GM12878 (cell line): ENCODE measurements at regions not wholly inside any gene's neighbourhood (a gene's known extent, or its start where the extent isn't known, plus 50 kb on each side); places are given as distances from the start of the nearest gene placed in this dataset.

ENCODE experiments used
- ATAC-seq: fragments of 200-7000 bp; cut with Tn5 transposase; 3 replicates; pipeline ENCODE4 v1.9.1; 2020; ENCODE audit warnings: mild to moderate bottlenecking, moderate library complexity
- BruUV-seq: library from RNA; stranded (reverse); fragments of 400-500 nt; replicated peaks from 2 replicates; lab custom pipeline; 2021; lab: Mats Ljungman, UMichigan
- CTCF ChIA-PET: fragments of 300-600 bp; sonication (Branson Sonifier 250); formaldehyde crosslinking; extraction: SDS; loops from one replicate; lab custom pipeline; 2021; ENCODE audit warnings: inconsistent platforms; lab: Yijun Ruan, JAX
- POLR2A ChIA-PET: fragments of 350-600 bp; formaldehyde crosslinking; extraction: SDS; loops from one replicate; lab custom pipeline; 2021; ENCODE audit warnings: inconsistent platforms; lab: Charles Lee
- RAD21 ChIA-PET: fragments of 300-600 bp; sonication (Branson Sonifier 250); formaldehyde crosslinking; loops from one replicate; lab custom pipeline; 2023; ENCODE audit warnings: antibody characterized with exemption; ENCODE audit not compliant: unreplicated experiment; lab: Charles Lee
- SMC1A ChIA-PET: fragments of 300-600 bp; sonication (Branson Sonifier 250); formaldehyde crosslinking; loops from one replicate; lab custom pipeline; 2023; ENCODE audit not compliant: unreplicated experiment, uncharacterized antibody; lab: Charles Lee
- DNase-seq: peaks from one replicate; pipeline ENCODE4 v3.0.0-alpha.2; 2011; ENCODE audit warnings: low read depth, low spot score
- FAIRE-seq: peaks from 3 replicates; lab custom pipeline; 2011; peaks lifted over from hg19 to GRCh38; lab: Jason Lieb, UNC
- H2AFZ ChIP-seq: 2 replicates; pipeline ENCODE4 v1.6.0; 2011; ENCODE audit warnings: low read depth, low read length, control low read depth; ENCODE audit not compliant: control insufficient read depth
- H3K27ac ChIP-seq: 2 replicates; pipeline ENCODE4 v1.5.1; 2011; ENCODE audit warnings: control low read depth; ENCODE audit not compliant: control insufficient read depth, insufficient read depth
- H3K27me3 ChIP-seq, 2 experiments: replicated peaks in 1 of 2; 2 replicates each; pipeline versions ENCODE4 v1.6.0 to v1.6.1; 2011; ENCODE audit warnings: low read length in 1 of 2; ENCODE audit not compliant: control insufficient read depth in 2 of 2, insufficient read depth in 2 of 2
- H3K36me3 ChIP-seq, 2 experiments: 2 replicates each; pipeline ENCODE4 v1.5.1; 2011; ENCODE audit warnings: low read length in 1 of 2; ENCODE audit not compliant: control insufficient read depth in 2 of 2, insufficient read depth in 2 of 2
- H3K4me1 ChIP-seq: 2 replicates; pipeline ENCODE4 v1.6.1; 2011; ENCODE audit warnings: mild to moderate bottlenecking, low read length, moderate library complexity, mixed read lengths; ENCODE audit not compliant: control insufficient read depth, insufficient read depth
- H3K4me2 ChIP-seq: 2 replicates; pipeline ENCODE4 v1.6.0; 2011; ENCODE audit warnings: control low read depth; ENCODE audit not compliant: control insufficient read depth, insufficient read depth
- H3K4me3 ChIP-seq: fragments of 200-600 bp; sonication (generic); 2 replicates; pipeline ENCODE4 v1.5.1; 2016
- H3K79me2 ChIP-seq: 2 replicates; pipeline ENCODE4 v1.6.0; 2011; ENCODE audit warnings: low read length; ENCODE audit not compliant: control insufficient read depth, insufficient read depth
- H3K9ac ChIP-seq: 2 replicates; pipeline ENCODE4 v1.8.0; 2011; ENCODE audit warnings: low read length, control low read depth, mixed read lengths; ENCODE audit not compliant: control insufficient read depth, insufficient read depth
- H3K9me3 ChIP-seq: replicated peaks from 3 replicates; pipeline ENCODE4 v1.5.1; 2011; ENCODE audit warnings: mild to moderate bottlenecking, low read length; ENCODE audit not compliant: control insufficient read depth, insufficient read depth
- H4K20me1 ChIP-seq: 2 replicates; pipeline ENCODE4 v1.6.0; 2011; ENCODE audit not compliant: control insufficient read depth, insufficient read depth
- BCLAF1 ChIP-seq: fragments of 450-650 bp; IDR thresholded peaks from 2 replicates; pipeline ENCODE4 v1.6.1; 2017; ENCODE audit warnings: antibody characterized with exemption, mild to moderate bottlenecking, moderate library complexity
- CBX5 ChIP-seq: sonication (generic); IDR thresholded peaks from 2 replicates; pipeline ENCODE4 v1.6.1; 2016; ENCODE audit warnings: low read depth, moderate library complexity, mild to moderate bottlenecking, inconsistent platforms
- CEBPZ ChIP-seq: fragments of 150-350 bp; IDR thresholded peaks from 2 replicates; pipeline ENCODE4 v1.6.1; 2016; ENCODE audit warnings: low read depth, low read length
- CTCF ChIP-seq, 3 experiments: IDR thresholded peaks in 2 of 3; conservative IDR thresholded peaks in 1 of 3; 2 replicates each; pipeline ENCODE4 v1.5.1; 2011; ENCODE audit warnings: low read depth in 3 of 3, low read length in 3 of 3, mild to moderate bottlenecking in 3 of 3, control low read depth in 2 of 3, moderate library complexity in 2 of 3, inconsistent platforms in 1 of 3, mixed read lengths in 1 of 3; ENCODE audit not compliant: control insufficient read depth in 2 of 3, insufficient read depth in 1 of 3; ENCODE audit errors: extremely low read depth in 1 of 3
- EED ChIP-seq: sonication (generic); IDR thresholded peaks from 2 replicates; pipeline ENCODE4 v1.6.1; 2016; ENCODE audit warnings: antibody characterized with exemption, low read depth
- ELK1 ChIP-seq: IDR thresholded peaks from 2 replicates; pipeline ENCODE4 v1.6.1; 2012; ENCODE audit warnings: low read depth, low read length, improper control_type of control experiment
- EP300 ChIP-seq, 2 experiments: fragments of 150-350 bp in 1 of 2; IDR thresholded peaks; 2 replicates each; pipeline ENCODE4 v1.6.1; 2011 to 2012; ENCODE audit warnings: low read depth in 2 of 2, low read length in 2 of 2, borderline replicate concordance in 1 of 2, improper control_type of control experiment in 1 of 2, inconsistent platforms in 1 of 2; ENCODE audit not compliant: control insufficient read depth in 1 of 2
- GATAD2B ChIP-seq: fragments of 450-650 bp; conservative IDR thresholded peaks from 2 replicates; pipeline ENCODE4 v1.6.1; 2017; ENCODE audit warnings: low read depth, mild to moderate bottlenecking, moderate library complexity
- NFYA ChIP-seq: IDR thresholded peaks from 2 replicates; pipeline ENCODE4 v1.6.1; 2011; ENCODE audit warnings: low read depth, mild to moderate bottlenecking, low read length, improper control_type of control experiment, borderline replicate concordance
- PML ChIP-seq: IDR thresholded peaks from 2 replicates; pipeline ENCODE4 v1.6.1; 2012; ENCODE audit warnings: low read length, inconsistent platforms
- RELA ChIP-seq: fragments of 450-650 bp; IDR thresholded peaks from 2 replicates; pipeline ENCODE4 v1.8.0; 2014; ENCODE audit warnings: borderline replicate concordance; ENCODE audit not compliant: partially characterized antibody
- SREBF1 ChIP-seq: IDR thresholded peaks from 2 replicates; pipeline ENCODE4 v1.6.1; 2012; ENCODE audit warnings: mild to moderate bottlenecking, low read length
- YBX1 ChIP-seq: fragments of 450-650 bp; IDR thresholded peaks from 2 replicates; pipeline ENCODE4 v1.6.1; 2016; ENCODE audit warnings: antibody characterized with exemption
- YY1 ChIP-seq: IDR thresholded peaks from 2 replicates; pipeline ENCODE4 v1.6.1; 2011; ENCODE audit warnings: low read depth, mild to moderate bottlenecking, low read length
- ZNF384 ChIP-seq: IDR thresholded peaks from 2 replicates; pipeline ENCODE4 v1.6.1; 2012; ENCODE audit warnings: low read depth, mild to moderate bottlenecking, low read length, improper control_type of control experiment, borderline replicate concordance
- WGBS: methylation state at CpG from one replicate; pipeline ENCODE4 v1.1.6; 2016; ENCODE audit warnings: low lambda C conversion rate; ENCODE audit not compliant: insufficient replicate concordance, insufficient coverage; ENCODE audit errors: missing lambda C conversion rate; 5-methylcytosine and 5-hydroxymethylcytosine counted together
- in situ Hi-C: fragments of 300-500 bp; cut with MboI; formaldehyde crosslinking; loops from 9 replicates; pipeline ENCODE4 v1.14.3; 2018; ENCODE audit warnings: mixed read lengths
- intact Hi-C: fragments of 100-400 bp; cut with micrococcal nuclease; formaldehyde crosslinking; loops from one replicate; pipeline ENCODE4 v1.14.2; 2022; ENCODE audit not compliant: unreplicated experiment

- DNase-seq (no peak), ATAC-seq (no peak), FAIRE-seq (no peak)
- Histone ChIP-seq H2AFZ (no peak overlapping the region), H3K27ac (no peak overlapping the region), H3K27me3 (no peaks in the 10 kb centered on the region), H3K9ac (no peak overlapping the region), H3K4me2 (no peak overlapping the region), H3K79me2 (no peaks in the 10 kb centered on the region), H3K4me3 (no peak overlapping the region), H3K9me3 (no peaks in the 10 kb centered on the region; the same call in 2 of the 3 replicates), H4K20me1 (no peaks in the 10 kb centered on the region), H3K36me3 (no peaks in the 10 kb centered on the region), H3K4me1 (no peaks in the 10 kb centered on the region)
- WGBS: 17% methylated on average over 7 of the region's 7 CpGs
- ChIA-PET RAD21 (no interaction called here), SMC1A (no interaction called here), POLR2A (no interaction called here), CTCF (interaction anchor here (0.6 kb wide), 1 partner anchor 540 kb away, joined by 3 read pairs; no protein-coding TSS in a partner anchor)
- no TSS peak for BruUV-seq
- in situ Hi-C loops (no loop called here), intact Hi-C loops (no loop called here)
- TF ChIP-seq CTCF (IDR thresholded peaks at IDR 0.05 in 2 of 3, conservative IDR thresholded peaks at IDR 0.05 in 1 of 3; ENCODE audit: control insufficient read depth in 2 of 3, extremely low read depth in 1 of 3, insufficient read depth in 1 of 3, low read depth in 3 of 3, low read length in 3 of 3) (no peak), EP300 (IDR thresholded peaks at IDR 0.05; ENCODE audit: borderline replicate concordance in 1 of 2, control insufficient read depth in 1 of 2, low read depth in 2 of 2, low read length in 2 of 2) (no peak), CEBPZ (no peak), PML (no peak), SREBF1 (no peak), BCLAF1 (no peak), YY1 (no peak), ZNF384 (no peak), CBX5 (no peak), RELA (no peak), NFYA (no peak), GATAD2B (no peak), EED (no peak), ELK1 (no peak), YBX1 (no peak)
Measured at GRCh38 chr6:169997930-169998218, 246.5 kb downstream of the ERMARD start.
